Pancreas (tissue), 10 donors: ENCODE measurements at regions not wholly inside any gene's neighbourhood (a gene's known extent, or its start where the extent isn't known, plus 50 kb on each side); places are given as distances from the start of the nearest gene placed in this dataset.
A peak's percentile ranks its signal among the peaks of the same experiment; 100 is the strongest.

Experiments
- ATAC-seq, 4 donors: fragments of 200-7000 bp; cut with Tn5 transposase; one replicate each; pipeline versions ENCODE4 v1.8.0 to v1.9.1; 2020; ENCODE audit warnings: mild to moderate bottlenecking in 4 of 4, moderate library complexity in 4 of 4
- DNase-seq, 6 donors: peaks; one replicate each; pipeline ENCODE4 v3.0.0-alpha.2; 2020
- FAIRE-seq: peaks from 2 replicates; lab custom pipeline; 2012; peaks lifted over from hg19 to GRCh38; lab: Jason Lieb, UNC
- H3K27ac ChIP-seq, 4 donors: fragments of 200-600 bp; sonication (generic); 1 replicate in 3 of 4; 2 replicates in 1 of 4; pipeline versions ENCODE4 v1.5.0 to v1.8.0; 2020
- H3K27me3 ChIP-seq, 4 donors: fragments of 200-600 bp; one replicate each; pipeline ENCODE4 v1.8.0; 2021
- H3K36me3 ChIP-seq, 3 donors: fragments of 200-600 bp; sonication (generic) in 1 of 3; one replicate each; pipeline versions ENCODE4 v1.5.0 to v1.8.0; 2020 to 2021
- H3K4me1 ChIP-seq, 3 donors: fragments of 200-600 bp; one replicate each; pipeline ENCODE4 v1.8.0; 2021
- H3K4me3 ChIP-seq, 4 donors: fragments of 200-600 bp; sonication (generic) in 2 of 4; one replicate each; pipeline versions ENCODE4 v1.5.0 to v1.8.0; 2020 to 2021
- H3K9me3 ChIP-seq, 4 donors: fragments of 200-600 bp; one replicate each; pipeline ENCODE4 v1.8.0; 2021
- CTCF ChIP-seq, 4 donors: fragments of 200-600 bp; sonication (generic) in 3 of 4; IDR thresholded peaks; one replicate each; pipeline versions ENCODE4 v1.5.0 to v1.8.0; 2021; ENCODE audit warnings: antibody characterized with exemption in 4 of 4
- WGBS, 2 donors: extraction: QIAGEN DNeasy Blood & Tissue Kit; methylation state at CpG; one replicate each; pipeline ENCODE4 v1.1.7; 2013; 5-methylcytosine and 5-hydroxymethylcytosine counted together
- intact Hi-C, 3 donors: fragments of 100-400 bp; cut with DNase I; formaldehyde crosslinking; loops; one replicate each; pipeline versions ENCODE4 v1.11.1 to v1.14.2; 2022
- donor health status: healthy with polysubstance abuse.
- donor health status: DM: no; HTN: no; CAD: no; lungs with moderate emphysema.
- donor health status: DM: no; HTN: no; CAD: no.
- donor health status: control.
- donor health status: control.
- donor health status: Bipolar disorder and iron deficiency.
- donor health status: DM: yes; HTN: yes; CAD: no.
- donor health status: DM: no; HTN: no; CAD: no.
- donor health status: DM: no; HTN: no; CAD: no.
- donor health status: DM: yes; HTN: yes; CAD: no.

GRCh38 chr6:113643407-113643770 is 213.8 kb upstream of the MARCKS start:
- TF ChIP-seq CTCF (IDR thresholded peaks at IDR 0.05), result no peak
- FAIRE-seq (no peak), ATAC-seq (no peak), DNase-seq (no peak)
- Histone ChIP-seq H3K4me1 (peaks cover 23 to 55% (median 35%) of the 10 kb centered on the region in 3 donors), H3K9me3 (no peaks in the 10 kb centered on the region), H3K27ac (peak overlapping the region; percentile 23 to 83 (median 76)), H3K36me3 (no peaks in the 10 kb centered on the region), H3K27me3 (no peaks in the 10 kb centered on the region), H3K4me3 (no peak overlapping the region)
- intact Hi-C loops, result loop anchor here in 1 of 3 donors (10.0 kb wide), 1 partner anchor 211 kb away; the partner anchor contains the start of gene MARCKS
- 10 to 12% methylated on average over 2 of the region's 2 CpGs for WGBS, 2 donors

GRCh38 chr6:113644861-113645575 is 212.1 kb upstream of the MARCKS start:
- H3K36me3 ChIP-seq, result no peaks in the 10 kb centered on the region
- intact Hi-C loops, result loop anchor here in 1 of 3 donors (10.0 kb wide), 1 partner anchor 210 kb away; the partner anchor contains the start of gene MARCKS
- H3K4me3 ChIP-seq, result no peak overlapping the region
- no peak for DNase-seq
- no peaks in the 10 kb centered on the region for H3K9me3 ChIP-seq
- no peak for FAIRE-seq
- H3K4me1 ChIP-seq, result peaks cover 22 to 61% (median 36%) of the 10 kb centered on the region in 3 donors
- H3K27ac ChIP-seq, result peak overlapping the region in 3 of 4 donors; percentile 36 to 83 (median 76)
- no peak for ATAC-seq
- H3K27me3 ChIP-seq, result no peaks in the 10 kb centered on the region
- no peak for TF ChIP-seq CTCF (IDR thresholded peaks at IDR 0.05)
- 91 to 94% methylated on average over 13 of the region's 13 CpGs for WGBS, 2 donors

- peak overlapping the region in 3 of 4 donors; percentile 36 to 76 (median 59) for H3K27ac ChIP-seq
- intact Hi-C loops, result loop anchor here in 1 of 3 donors (10.0 kb wide), 1 partner anchor 209 kb away; the partner anchor contains the start of gene MARCKS
- H3K4me3 ChIP-seq, result no peak overlapping the region
- H3K9me3 ChIP-seq, result no peaks in the 10 kb centered on the region
- no peaks in the 10 kb centered on the region for H3K27me3 ChIP-seq
- H3K4me1 ChIP-seq, result peaks cover 21 to 60% (median 35%) of the 10 kb centered on the region in 3 donors
- WGBS, 2 donors, result 28 to 31% methylated on average over 4 of the region's 4 CpGs
- H3K36me3 ChIP-seq, result no peaks in the 10 kb centered on the region
- peak in 2 of 4 donors; percentile 3 for ATAC-seq
- no peak for FAIRE-seq
- no peak for TF ChIP-seq CTCF (IDR thresholded peaks at IDR 0.05)
- peak in 1 of 6 donors; percentile 35 for DNase-seq
Observed at GRCh38 chr6:113645576-113645970, 211.6 kb upstream of the MARCKS start.

GRCh38 chr6:113645986-113646385 is 211.2 kb upstream of the MARCKS start:
- intact Hi-C loops, result loop anchor here in 1 of 3 donors (10.0 kb wide), 1 partner anchor 209 kb away; the partner anchor contains the start of gene MARCKS
- TF ChIP-seq CTCF (IDR thresholded peaks at IDR 0.05), result no peak
- Histone ChIP-seq H3K27ac (peak overlapping the region in 2 of 4 donors; percentile 59 to 76), H3K4me1 (peaks cover 21 to 63% (median 35%) of the 10 kb centered on the region in 3 donors), H3K36me3 (no peaks in the 10 kb centered on the region), H3K27me3 (no peaks in the 10 kb centered on the region), H3K4me3 (no peak overlapping the region), H3K9me3 (no peaks in the 10 kb centered on the region)
- WGBS, 2 donors, result 90 to 92% methylated on average over 3 of the region's 3 CpGs
- FAIRE-seq, result no peak
- no peak for ATAC-seq
- no peak for DNase-seq

GRCh38 chr6:113646701-113647100 is 210.4 kb upstream of the MARCKS start:
- WGBS, 2 donors, result 73 to 74% methylated on average over 4 of the region's 4 CpGs
- H3K9me3 ChIP-seq, result no peaks in the 10 kb centered on the region
- H3K36me3 ChIP-seq, result no peaks in the 10 kb centered on the region
- no peaks in the 10 kb centered on the region for H3K27me3 ChIP-seq
- ATAC-seq (no peak), FAIRE-seq (no peak), DNase-seq (no peak)
- peaks cover 21 to 63% (median 35%) of the 10 kb centered on the region in 3 donors for H3K4me1 ChIP-seq
- H3K27ac ChIP-seq, result no peak overlapping the region
- no peak for TF ChIP-seq CTCF (IDR thresholded peaks at IDR 0.05)
- intact Hi-C loops, result loop anchor here in 1 of 3 donors (10.0 kb wide), 1 partner anchor 208 kb away; the partner anchor contains the start of gene MARCKS
- H3K4me3 ChIP-seq, result no peak overlapping the region
